ENCODE measurements at regions not wholly inside any gene's neighbourhood (a gene's known extent, or its start where the extent isn't known, plus 50 kb on each side); places are given as distances from the start of the nearest gene placed in this dataset.
"Not testable (repeated sequence)": the region's sequence is repeated elsewhere in the genome, so short reads cannot be mapped to it uniquely, and the experiment has no call there.

GRCh38 chr7:106749165-106749564 is 88.2 kb upstream of the CCDC71L start:
- DNase-seq (ENCODE audit: low spot score): no peak

- DNase-seq (ENCODE audit: low spot score): no peak
Observed at GRCh38 chr7:106750773-106751172, 89.8 kb upstream of the CCDC71L start.

- no peak for DNase-seq (ENCODE audit: low spot score)
Observed at GRCh38 chr7:106752367-106752766, 91.4 kb upstream of the CCDC71L start.

GRCh38 chr7:106755024-106755423 is 94.1 kb upstream of the CCDC71L start:
- not testable (repeated sequence) for DNase-seq (ENCODE audit: low spot score)

GRCh38 chr7:106755641-106756040 is 94.7 kb upstream of the CCDC71L start:
- DNase-seq (ENCODE audit: low spot score): no peak

- no peak for DNase-seq (ENCODE audit: low spot score)
Observed at GRCh38 chr7:106756071-106756470, 95.1 kb upstream of the CCDC71L start.

GRCh38 chr7:106756884-106757283 is 95.9 kb upstream of the CCDC71L start:
- no peak for DNase-seq (ENCODE audit: low spot score)

- peak; percentile 49 for DNase-seq (ENCODE audit: low spot score)
Observed at GRCh38 chr7:106757846-106758245, 96.9 kb upstream of the CCDC71L start.

GRCh38 chr7:106762845-106763244 is 101.9 kb upstream of the CCDC71L start:
- not testable (repeated sequence) for DNase-seq (ENCODE audit: low spot score)

- no peak for DNase-seq (ENCODE audit: low spot score)
Observed at GRCh38 chr7:106763717-106764116, 101.4 kb upstream of the PIK3CG start.

- no peak for DNase-seq (ENCODE audit: low spot score)
Observed at GRCh38 chr7:106765727-106766355, 99.2 kb upstream of the PIK3CG start.

GRCh38 chr7:106766551-106766950 is 98.5 kb upstream of the PIK3CG start:
- no peak for DNase-seq (ENCODE audit: low spot score)

GRCh38 chr7:106767078-106767477 is 98.0 kb upstream of the PIK3CG start:
- no peak for DNase-seq (ENCODE audit: low spot score)

- DNase-seq (ENCODE audit: low spot score): peak; percentile 34
Observed at GRCh38 chr7:106767498-106768323, 97.4 kb upstream of the PIK3CG start.

GRCh38 chr7:106768324-106768751 is 96.7 kb upstream of the PIK3CG start:
- no peak for DNase-seq (ENCODE audit: low spot score)

- peak; percentile 51 for DNase-seq (ENCODE audit: low spot score)
Observed at GRCh38 chr7:106770191-106770590, 94.9 kb upstream of the PIK3CG start.

- no peak for DNase-seq (ENCODE audit: low spot score)
Observed at GRCh38 chr7:106772655-106773108, 92.4 kb upstream of the PIK3CG start.

- DNase-seq (ENCODE audit: low spot score): no peak
Observed at GRCh38 chr7:106773228-106773627, 91.9 kb upstream of the PIK3CG start.

- no peak for DNase-seq (ENCODE audit: low spot score)
Observed at GRCh38 chr7:106773721-106774120, 91.4 kb upstream of the PIK3CG start.

GRCh38 chr7:106774213-106774767 is 90.8 kb upstream of the PIK3CG start:
- no peak for DNase-seq (ENCODE audit: low spot score)

GRCh38 chr7:106774768-106775551 is 90.1 kb upstream of the PIK3CG start:
- no peak for DNase-seq (ENCODE audit: low spot score)

- peak; percentile 72 for DNase-seq (ENCODE audit: low spot score)
Observed at GRCh38 chr7:106775552-106775936, 89.5 kb upstream of the PIK3CG start.
